Sciatic nerve (tissue), 2 donors: ENCODE measurements at regions not wholly inside any gene's neighbourhood (a gene's known extent, or its start where the extent isn't known, plus 50 kb on each side); places are given as distances from the start of the nearest gene placed in this dataset.
"Not testable (repeated sequence)": the region's sequence is repeated elsewhere in the genome, so short reads cannot be mapped to it uniquely, and the experiment has no call there.

ENCODE experiments used
- ATAC-seq: fragments of 200-7000 bp; cut with Tn5 transposase; one replicate; pipeline ENCODE4 v1.9.1; 2020; ENCODE audit warnings: mild to moderate bottlenecking, moderate library complexity
- DNase-seq: peaks from one replicate; pipeline ENCODE4 v3.0.0-alpha.2; 2020; ENCODE audit warnings: low spot score
- intact Hi-C: fragments of 100-400 bp; cut with DNase I; formaldehyde crosslinking; loops from one replicate; pipeline ENCODE4 v1.14.2; 2022
- donor health status: DM: no; HTN: no; CAD: no.
- donor health status: DM: no; HTN: no; CAD: no.

GRCh38 chr17:21512307-21513011 lies 136.3 kb downstream of the KCNJ12 start:
- intact Hi-C loops = loop anchor here (5.0 kb wide), 1 partner anchor 55 kb away; no protein-coding TSS in a partner anchor
- no peak for DNase-seq
- ATAC-seq = peak; percentile 9

DNA sequence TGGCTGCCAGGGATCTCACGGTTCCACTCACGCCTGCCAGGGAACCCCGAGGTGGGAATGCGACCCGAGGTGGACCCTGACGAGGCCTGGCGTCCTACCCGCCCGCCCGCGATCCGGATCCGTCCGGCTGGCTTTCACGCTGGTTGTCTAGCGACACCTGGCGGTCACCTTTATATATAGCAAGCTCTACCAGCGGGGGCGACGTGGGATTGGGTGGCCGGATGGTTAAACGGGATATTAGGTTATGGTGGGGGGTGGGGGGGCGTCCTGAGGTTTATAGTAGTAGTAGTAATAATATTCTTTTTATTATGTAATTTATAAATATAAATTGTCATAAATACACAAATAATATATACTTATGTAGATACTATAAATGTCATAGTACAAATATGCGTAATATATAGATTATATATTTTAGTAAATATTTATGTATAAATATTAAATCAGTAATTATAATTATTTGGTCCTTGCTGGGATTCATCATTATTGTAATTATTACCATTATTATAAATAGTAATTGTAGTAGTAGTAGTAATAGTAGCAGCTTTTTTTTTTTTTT lies 136.9 kb downstream of the KCNJ12 start:
- intact Hi-C loops = loop anchor here (5.0 kb wide), 1 partner anchor 56 kb away; no protein-coding TSS in a partner anchor
- ATAC-seq (peak; percentile 77), DNase-seq (peak; percentile 87)

- not testable (repeated sequence) for ATAC-seq, DNase-seq
- intact Hi-C loops = loop anchor here (5.0 kb wide), 1 partner anchor 57 kb away; no protein-coding TSS in a partner anchor
These were observed 138.4 kb downstream of the KCNJ12 start for GRCh38 chr17:21514567-21514966.

GRCh38 chr17:21517538-21518293 lies 141.6 kb downstream of the KCNJ12 start:
- DNase-seq (no peak), ATAC-seq (no peak)
- intact Hi-C loops = no loop called here

DNA sequence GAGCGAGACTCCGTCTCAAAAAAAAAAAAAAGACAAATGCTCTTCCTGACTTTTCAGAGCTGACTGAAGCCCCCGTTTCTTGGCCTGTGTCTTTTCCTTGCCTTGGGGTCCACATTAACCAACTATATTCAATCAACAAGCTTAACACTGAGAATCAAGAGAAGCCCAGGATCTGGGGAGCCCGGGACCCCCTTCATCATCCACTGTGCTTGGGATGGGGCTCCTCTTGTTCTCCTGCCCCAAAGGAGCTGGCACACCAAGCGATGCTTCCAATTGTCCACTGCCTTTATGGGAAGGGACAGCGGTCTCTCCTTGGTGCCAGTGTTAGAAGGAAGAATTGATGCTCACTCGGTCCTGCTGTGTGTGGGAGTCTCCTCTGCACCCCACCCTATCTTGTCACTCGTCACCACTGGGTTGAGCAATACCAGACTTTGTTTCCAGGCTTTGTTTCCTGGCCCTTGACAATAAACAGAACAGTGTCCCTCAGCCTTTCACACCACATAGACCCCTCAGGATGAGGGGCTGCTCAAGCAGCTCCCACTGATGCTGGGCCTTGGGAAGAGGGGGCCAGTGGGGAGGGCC lies 146.7 kb downstream of the KCNJ12 start:
- DNase-seq (no peak), ATAC-seq (no peak)
- intact Hi-C loops = no loop called here

- DNase-seq (no peak), ATAC-seq (no peak)
- intact Hi-C loops = no loop called here
These were observed 147.5 kb downstream of the KCNJ12 start for GRCh38 chr17:21523497-21524210.

DNA sequence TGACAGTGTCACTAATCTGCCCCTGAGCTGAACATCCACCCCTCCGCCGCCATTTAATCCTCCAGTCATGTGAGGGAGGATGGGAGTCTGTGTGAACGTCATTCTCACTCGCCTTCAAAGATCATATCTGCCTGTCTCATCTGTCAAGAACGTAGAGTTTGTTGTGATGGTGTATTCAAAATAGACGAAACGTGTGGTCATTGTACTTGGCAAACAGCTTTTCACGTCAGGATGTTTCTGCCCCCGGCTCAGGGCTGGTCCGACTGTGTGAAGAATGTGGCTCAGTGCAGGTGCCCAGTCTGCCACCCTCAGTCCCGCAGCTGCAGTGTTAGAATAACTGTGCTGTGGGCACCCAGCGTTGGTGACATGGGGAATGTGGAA lies 148.0 kb downstream of the KCNJ12 start:
- DNase-seq = no peak
- no peak for ATAC-seq
- intact Hi-C loops = no loop called here

- intact Hi-C loops = no loop called here
- DNase-seq (no peak), ATAC-seq (no peak)
These were observed 149.4 kb downstream of the KCNJ12 start for GRCh38 chr17:21525464-21526130.

- no peak for DNase-seq
- intact Hi-C loops = no loop called here
- no peak for ATAC-seq
These were observed 152.0 kb downstream of the KCNJ12 start for GRCh38 chr17:21528031-21528695.

GRCh38 chr17:21530311-21530710 lies 154.2 kb downstream of the KCNJ12 start:
- ATAC-seq (no peak), DNase-seq (no peak)
- intact Hi-C loops = no loop called here

DNA sequence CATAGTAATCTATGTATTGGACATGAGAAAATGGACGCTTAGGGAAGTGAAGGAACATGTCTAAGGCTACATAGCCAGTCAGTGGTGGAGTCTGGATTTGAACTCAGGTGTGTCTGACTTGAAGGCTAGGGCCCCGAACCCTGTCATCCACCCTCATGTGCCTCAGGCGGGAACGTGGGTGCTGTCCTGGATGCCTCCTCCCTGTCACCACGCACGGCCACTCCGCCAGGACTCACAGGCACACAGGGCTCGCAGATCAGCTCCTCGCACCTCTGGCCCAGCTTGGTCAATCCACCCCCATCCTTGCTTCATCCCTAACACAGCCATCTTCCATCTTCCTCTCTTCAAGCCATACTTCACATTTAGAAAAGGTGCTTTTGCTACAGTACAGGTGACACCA lies 154.7 kb downstream of the KCNJ12 start:
- ATAC-seq (no peak), DNase-seq (no peak)
- intact Hi-C loops = no loop called here

DNA sequence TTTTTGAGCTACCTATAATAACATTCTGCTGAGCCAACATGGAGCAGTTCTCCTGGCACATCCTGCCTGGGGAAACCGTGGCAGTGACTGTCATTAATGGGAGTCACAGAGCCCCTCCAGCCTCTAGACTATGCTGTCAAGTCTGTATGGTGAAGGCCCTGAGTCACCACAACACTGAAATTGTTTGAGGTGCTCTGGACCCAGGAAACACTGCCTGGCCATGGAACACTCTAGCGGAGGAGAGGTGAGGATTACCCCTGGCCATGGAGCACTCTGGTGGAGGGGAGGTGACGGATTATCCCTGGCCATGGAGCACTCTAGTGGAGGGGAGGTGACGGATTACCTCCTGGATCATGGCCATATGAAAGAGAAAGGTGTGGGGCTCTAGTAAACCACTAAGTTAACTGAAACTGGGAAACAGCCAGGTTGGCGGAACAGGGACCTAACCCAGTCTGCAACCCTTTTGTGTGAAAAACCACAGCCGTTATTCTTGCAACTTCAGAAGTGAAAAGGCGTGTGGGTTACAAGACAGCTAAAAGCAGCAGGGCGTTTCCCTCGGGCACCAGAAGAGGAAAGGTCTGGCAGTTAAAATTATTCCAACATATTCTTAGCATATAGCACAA lies 156.7 kb downstream of the KCNJ12 start:
- DNase-seq (no peak), ATAC-seq (no peak)
- intact Hi-C loops = no loop called here

GRCh38 chr17:21535686-21536375 lies 156.5 kb upstream of the KCNJ18 start:
- ATAC-seq = no peak
- DNase-seq = no peak
- intact Hi-C loops = no loop called here

- intact Hi-C loops = no loop called here
- no peak for DNase-seq
- ATAC-seq = no peak
These were observed 155.0 kb upstream of the KCNJ18 start for GRCh38 chr17:21537302-21537701.

GRCh38 chr17:21538615-21539014 lies 153.7 kb upstream of the KCNJ18 start:
- intact Hi-C loops = no loop called here
- DNase-seq (no peak), ATAC-seq (no peak)

DNA sequence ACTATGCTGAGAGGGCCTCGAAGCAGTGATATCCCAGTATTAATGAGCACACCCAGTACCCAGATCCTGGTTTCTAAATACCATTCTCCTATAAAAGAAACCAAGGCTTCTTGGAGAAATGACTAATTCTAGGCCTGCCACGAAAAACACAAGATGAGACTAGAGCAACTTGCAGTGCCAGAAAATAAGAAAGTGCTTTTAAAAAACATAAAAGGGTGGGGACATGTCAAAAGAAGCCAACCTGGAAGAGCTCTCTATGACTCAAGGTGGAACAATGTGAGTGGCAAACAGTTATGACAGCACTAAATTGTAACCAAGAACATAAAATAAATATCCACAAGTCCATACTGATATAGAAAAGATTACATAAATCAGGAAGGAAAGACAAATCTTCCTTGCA lies 153.2 kb upstream of the KCNJ18 start:
- ATAC-seq (no peak), DNase-seq (no peak)
- intact Hi-C loops = no loop called here

DNA sequence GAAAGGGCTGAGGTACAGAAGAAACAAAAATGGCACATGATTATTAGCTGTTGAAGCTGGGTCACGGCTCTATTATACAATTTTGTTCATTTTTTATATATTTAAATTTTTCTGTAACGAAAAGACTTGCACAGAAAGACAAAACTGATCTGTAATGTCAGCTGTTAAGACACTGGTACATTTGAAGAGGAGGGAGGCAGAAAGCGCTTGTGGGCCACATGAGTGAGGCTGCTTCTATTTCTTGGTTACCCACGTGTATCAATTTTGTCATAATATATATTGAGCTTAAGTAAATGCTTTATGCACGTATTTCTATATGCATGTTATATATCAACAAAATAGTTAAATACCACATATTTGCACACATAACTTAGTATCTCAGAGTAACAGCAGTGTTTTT lies 151.8 kb upstream of the KCNJ18 start:
- no peak for ATAC-seq
- no peak for DNase-seq
- intact Hi-C loops = no loop called here
